KMS-11 (cell line): ENCODE measurements at regions not wholly inside any gene's neighbourhood (a gene's known extent, or its start where the extent isn't known, plus 50 kb on each side); places are given as distances from the start of the nearest gene placed in this dataset.
"Not testable (repeated sequence)": the region's sequence is repeated elsewhere in the genome, so short reads cannot be mapped to it uniquely, and the experiment has no call there.

Experiments used
- H2AFZ ChIP-seq: fragments of 200-600 bp; sonication (generic); 2 replicates; pipeline ENCODE4 v1.6.1; 2016; ENCODE audit warnings: antibody characterized with exemption, mixed run types, low read depth
- H3K27ac ChIP-seq: fragments of 200-600 bp; sonication (generic); 2 replicates; pipeline ENCODE4 v1.6.1; 2016; ENCODE audit warnings: mild to moderate bottlenecking, mixed run types
- H3K27me3 ChIP-seq: fragments of 200-600 bp; sonication (generic); 2 replicates; pipeline ENCODE4 v1.6.1; 2017; ENCODE audit warnings: mild to moderate bottlenecking, low read depth, mixed run types, moderate library complexity; ENCODE audit not compliant: insufficient read depth
- H3K36me3 ChIP-seq: fragments of 200-600 bp; sonication (generic); 2 replicates; pipeline ENCODE4 v1.6.1; 2017; ENCODE audit warnings: mild to moderate bottlenecking, mixed run types; ENCODE audit not compliant: insufficient read depth
- H3K4me1 ChIP-seq: fragments of 200-600 bp; sonication (generic); 2 replicates; pipeline ENCODE4 v1.6.1; 2016; ENCODE audit warnings: mild to moderate bottlenecking, low read depth, mixed run types; ENCODE audit not compliant: poor library complexity, severe bottlenecking
- H3K4me2 ChIP-seq: fragments of 200-600 bp; sonication (generic); 2 replicates; pipeline ENCODE4 v1.7.0; 2016; ENCODE audit warnings: mild to moderate bottlenecking, mixed run types
- H3K4me3 ChIP-seq: fragments of 200-600 bp; sonication (generic); IDR thresholded peaks from 2 replicates; pipeline ENCODE4 v1.6.1; 2017; ENCODE audit warnings: low read depth, low read length, mixed read lengths; ENCODE audit not compliant: insufficient read depth
- H3K79me2 ChIP-seq: fragments of 200-600 bp; sonication (generic); 2 replicates; pipeline ENCODE4 v1.6.1; 2016; ENCODE audit warnings: low read depth, mixed run types; ENCODE audit not compliant: insufficient read depth
- H3K9ac ChIP-seq: fragments of 200-600 bp; sonication (generic); 2 replicates; pipeline ENCODE4 v1.6.1; 2016; ENCODE audit warnings: mild to moderate bottlenecking, mixed run types
- H4K20me1 ChIP-seq: fragments of 200-600 bp; sonication (generic); 2 replicates; pipeline ENCODE4 v1.6.1; 2016; ENCODE audit warnings: mild to moderate bottlenecking, mixed run types; ENCODE audit not compliant: insufficient read depth
- TF ChIP-seq, protein P1 (sequence below): fragments of 200-600 bp; sonication (generic); conservative IDR thresholded peaks from 2 replicates; pipeline ENCODE4 v1.6.1; 2017; ENCODE audit warnings: low read depth, mild to moderate bottlenecking, antibody characterized with exemption, low read length, moderate library complexity, mixed read lengths

DNA sequence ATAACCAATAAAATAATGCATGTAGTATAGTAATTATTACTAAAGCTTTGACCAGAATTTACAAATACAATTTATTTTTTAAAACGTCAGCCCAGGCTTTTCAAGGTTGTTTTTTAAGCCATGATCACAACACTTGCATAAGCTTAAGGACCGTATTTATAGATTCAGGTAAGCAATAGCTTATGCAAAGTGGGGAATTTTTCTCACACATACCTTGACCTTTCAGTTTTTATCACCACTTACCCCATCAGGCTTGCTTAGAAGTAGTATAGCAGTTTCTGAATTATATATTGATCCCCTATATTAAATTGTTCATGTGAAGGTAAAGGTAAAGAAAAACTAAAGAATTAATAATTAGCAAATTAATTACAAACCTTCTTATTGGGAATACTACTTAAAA, 232.3 kb upstream of the FKBP1C start:
- H3K27ac ChIP-seq: no peak overlapping the region
- no peak overlapping the region for H3K9ac ChIP-seq
- H3K27me3 ChIP-seq: no peaks in the 10 kb centered on the region
- no peak overlapping the region for H3K4me3 ChIP-seq
- no peaks in the 10 kb centered on the region for H4K20me1 ChIP-seq
- no peaks in the 10 kb centered on the region for H3K36me3 ChIP-seq
- no peak overlapping the region for H2AFZ ChIP-seq
- no peaks in the 10 kb centered on the region for H3K79me2 ChIP-seq
- H3K4me1 ChIP-seq: no peaks in the 10 kb centered on the region
- TF ChIP-seq, protein P1, sequence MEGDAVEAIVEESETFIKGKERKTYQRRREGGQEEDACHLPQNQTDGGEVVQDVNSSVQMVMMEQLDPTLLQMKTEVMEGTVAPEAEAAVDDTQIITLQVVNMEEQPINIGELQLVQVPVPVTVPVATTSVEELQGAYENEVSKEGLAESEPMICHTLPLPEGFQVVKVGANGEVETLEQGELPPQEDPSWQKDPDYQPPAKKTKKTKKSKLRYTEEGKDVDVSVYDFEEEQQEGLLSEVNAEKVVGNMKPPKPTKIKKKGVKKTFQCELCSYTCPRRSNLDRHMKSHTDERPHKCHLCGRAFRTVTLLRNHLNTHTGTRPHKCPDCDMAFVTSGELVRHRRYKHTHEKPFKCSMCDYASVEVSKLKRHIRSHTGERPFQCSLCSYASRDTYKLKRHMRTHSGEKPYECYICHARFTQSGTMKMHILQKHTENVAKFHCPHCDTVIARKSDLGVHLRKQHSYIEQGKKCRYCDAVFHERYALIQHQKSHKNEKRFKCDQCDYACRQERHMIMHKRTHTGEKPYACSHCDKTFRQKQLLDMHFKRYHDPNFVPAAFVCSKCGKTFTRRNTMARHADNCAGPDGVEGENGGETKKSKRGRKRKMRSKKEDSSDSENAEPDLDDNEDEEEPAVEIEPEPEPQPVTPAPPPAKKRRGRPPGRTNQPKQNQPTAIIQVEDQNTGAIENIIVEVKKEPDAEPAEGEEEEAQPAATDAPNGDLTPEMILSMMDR: no peak
- H3K4me2 ChIP-seq: no peak overlapping the region

GRCh38 chr6:62980093-62980492, 231.2 kb upstream of the FKBP1C start:
- H3K27ac ChIP-seq: no peak overlapping the region
- H2AFZ ChIP-seq: no peak overlapping the region
- no peaks in the 10 kb centered on the region for H4K20me1 ChIP-seq
- H3K36me3 ChIP-seq: no peaks in the 10 kb centered on the region
- H3K4me2 ChIP-seq: no peak overlapping the region
- H3K4me3 ChIP-seq: no peak overlapping the region
- TF ChIP-seq, protein P1: no peak
- H3K4me1 ChIP-seq: no peaks in the 10 kb centered on the region
- H3K27me3 ChIP-seq: no peaks in the 10 kb centered on the region
- no peak overlapping the region for H3K9ac ChIP-seq
- no peaks in the 10 kb centered on the region for H3K79me2 ChIP-seq

GRCh38 chr6:62980724-62981123, 230.5 kb upstream of the FKBP1C start:
- H4K20me1 ChIP-seq: no peaks in the 10 kb centered on the region
- H3K27ac ChIP-seq: no peak overlapping the region
- H3K4me3 ChIP-seq: no peak overlapping the region
- H3K9ac ChIP-seq: no peak overlapping the region
- no peaks in the 10 kb centered on the region for H3K27me3 ChIP-seq
- H3K4me2 ChIP-seq: no peak overlapping the region
- H2AFZ ChIP-seq: no peak overlapping the region
- H3K4me1 ChIP-seq: no peaks in the 10 kb centered on the region
- H3K36me3 ChIP-seq: no peaks in the 10 kb centered on the region
- TF ChIP-seq, protein P1: no peak
- no peaks in the 10 kb centered on the region for H3K79me2 ChIP-seq

- no peaks in the 10 kb centered on the region for H3K79me2 ChIP-seq
- TF ChIP-seq, protein P1: no peak
- H3K4me3 ChIP-seq: no peak overlapping the region
- no peaks in the 10 kb centered on the region for H3K27me3 ChIP-seq
- H3K27ac ChIP-seq: no peak overlapping the region
- no peaks in the 10 kb centered on the region for H3K4me1 ChIP-seq
- no peaks in the 10 kb centered on the region for H3K36me3 ChIP-seq
- no peak overlapping the region for H3K4me2 ChIP-seq
- no peaks in the 10 kb centered on the region for H4K20me1 ChIP-seq
- no peak overlapping the region for H2AFZ ChIP-seq
- no peak overlapping the region for H3K9ac ChIP-seq
These were observed 228.3 kb upstream of the FKBP1C start for GRCh38 chr6:62982951-62983350.

DNA sequence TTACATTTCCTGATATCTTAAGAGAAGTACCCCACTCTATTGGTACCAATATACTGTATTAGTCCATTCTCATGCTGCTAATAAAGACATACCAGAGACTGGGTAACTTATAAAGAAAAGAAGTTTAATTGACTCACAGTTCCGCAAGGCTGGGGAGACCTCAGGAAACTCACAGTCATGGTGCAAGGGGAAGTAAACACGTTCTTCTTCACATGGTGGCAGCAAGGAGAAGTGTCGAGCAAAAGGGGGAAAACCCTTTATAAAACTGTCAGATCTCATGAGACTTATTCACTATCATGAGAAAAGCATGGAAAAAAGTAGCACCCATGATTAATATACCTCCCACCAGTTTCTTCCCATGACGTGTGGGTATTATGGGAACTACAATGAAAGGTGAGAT, 219.6 kb upstream of the FKBP1C start:
- not testable (repeated sequence) for H2AFZ ChIP-seq, H3K4me3 ChIP-seq, H3K9ac ChIP-seq, H3K27me3 ChIP-seq, H3K27ac ChIP-seq, H4K20me1 ChIP-seq, H3K36me3 ChIP-seq, H3K79me2 ChIP-seq, H3K4me2 ChIP-seq, H3K4me1 ChIP-seq
